HUES64 (cell line): ENCODE measurements at regions not wholly inside any gene's neighbourhood (a gene's known extent, or its start where the extent isn't known, plus 50 kb on each side); places are given as distances from the start of the nearest gene placed in this dataset.
"Not testable (repeated sequence)": the region's sequence is repeated elsewhere in the genome, so short reads cannot be mapped to it uniquely, and the experiment has no call there.

Source experiments
- H3K27ac ChIP-seq: 2 replicates; pipeline ENCODE4 v1.7.0; 2013; ENCODE audit warnings: low read depth, low read length, inconsistent platforms
- H3K27me3 ChIP-seq: 2 replicates; pipeline ENCODE4 v1.6.1; 2013; ENCODE audit warnings: mild to moderate bottlenecking, low read length; ENCODE audit not compliant: insufficient read depth
- H3K36me3 ChIP-seq: 2 replicates; pipeline ENCODE4 v1.6.1; 2013; ENCODE audit warnings: mild to moderate bottlenecking, low read length; ENCODE audit not compliant: insufficient read depth
- H3K4me1 ChIP-seq: 2 replicates; pipeline ENCODE4 v1.6.1; 2013; ENCODE audit warnings: mild to moderate bottlenecking, low read length, moderate library complexity; ENCODE audit not compliant: insufficient read depth
- H3K4me3 ChIP-seq: 2 replicates; pipeline ENCODE4 v1.5.1; 2013; ENCODE audit warnings: mild to moderate bottlenecking, low read length, moderate library complexity
- H3K9ac ChIP-seq: 2 replicates; pipeline ENCODE4 v1.6.1; 2013; ENCODE audit warnings: mild to moderate bottlenecking, low read depth, low read length
- H3K9me3 ChIP-seq: 2 replicates; pipeline ENCODE4 v1.6.1; 2013; ENCODE audit warnings: low read depth, low read length; ENCODE audit not compliant: insufficient read depth
- WGBS: fragments of 150-250, 120-280 bp; methylation state at CpG from one replicate; pipeline ENCODE4 v1.1.7; 2013; ENCODE audit warnings: missing lambda C conversion rate; 5-methylcytosine and 5-hydroxymethylcytosine counted together

GRCh38 chr5:154702477-154702876 lies 52.7 kb upstream of the LARP1 start:
- Histone ChIP-seq H3K4me3 (no peak overlapping the region), H3K27ac (no peak overlapping the region), H3K4me1 (peaks cover 18% of the 10 kb centered on the region), H3K36me3 (no peaks in the 10 kb centered on the region), H3K9me3 (no peaks in the 10 kb centered on the region), H3K27me3 (no peaks in the 10 kb centered on the region), H3K9ac (no peak overlapping the region)
- WGBS, result 93% methylated on average over 5 of the region's 5 CpGs

GRCh38 chr5:154701725-154702124 lies 53.5 kb upstream of the LARP1 start:
- H3K27me3 ChIP-seq, H3K9ac ChIP-seq, H3K9me3 ChIP-seq, H3K36me3 ChIP-seq, H3K4me3 ChIP-seq, H3K27ac ChIP-seq: not testable (repeated sequence)
- WGBS, result 85% methylated on average over 4 of the region's 4 CpGs
- peaks cover 24% of the 10 kb centered on the region for H3K4me1 ChIP-seq

GRCh38 chr5:154701181-154701580 lies 54.0 kb upstream of the LARP1 start:
- H3K9ac ChIP-seq, result no peak overlapping the region
- no peak overlapping the region for H3K4me3 ChIP-seq
- no peaks in the 10 kb centered on the region for H3K36me3 ChIP-seq
- WGBS, result 48% methylated on average over 3 of the region's 3 CpGs
- no peaks in the 10 kb centered on the region for H3K27me3 ChIP-seq
- peaks cover 30% of the 10 kb centered on the region for H3K4me1 ChIP-seq
- H3K27ac ChIP-seq, result no peak overlapping the region
- no peaks in the 10 kb centered on the region for H3K9me3 ChIP-seq

GRCh38 chr5:154700289-154700928 lies 54.8 kb upstream of the LARP1 start:
- H3K4me1 ChIP-seq, result peaks cover 31% of the 10 kb centered on the region
- not testable (repeated sequence) for H3K9ac ChIP-seq, H3K9me3 ChIP-seq, H3K27me3 ChIP-seq, H3K36me3 ChIP-seq, H3K4me3 ChIP-seq, H3K27ac ChIP-seq
- WGBS, result 94% methylated on average over 10 of the region's 10 CpGs

- Histone ChIP-seq H3K9me3 (no peaks in the 10 kb centered on the region), H3K27me3 (no peaks in the 10 kb centered on the region), H3K4me3 (no peak overlapping the region), H3K4me1 (peaks cover 31% of the 10 kb centered on the region), H3K9ac (no peak overlapping the region), H3K27ac (no peak overlapping the region), H3K36me3 (no peaks in the 10 kb centered on the region)
- WGBS, result 90% methylated on average over 6 of the region's 6 CpGs
Observed at GRCh38 chr5:154698763-154699162, 56.4 kb upstream of the LARP1 start.

- Histone ChIP-seq H3K27me3 (no peaks in the 10 kb centered on the region), H3K4me3 (no peak overlapping the region), H3K9me3 (no peaks in the 10 kb centered on the region), H3K27ac (peak overlapping the region; percentile 73; the same call in 1 of the 2 replicates), H3K36me3 (no peaks in the 10 kb centered on the region), H3K9ac (no peak overlapping the region), H3K4me1 (peaks cover 34% of the 10 kb centered on the region)
- WGBS, result 69% methylated on average over 5 of the region's 5 CpGs
Observed at GRCh38 chr5:154697371-154697770, 57.8 kb upstream of the LARP1 start.

GRCh38 chr5:154696891-154697290 lies 58.3 kb upstream of the LARP1 start:
- Histone ChIP-seq H3K4me3 (no peak overlapping the region), H3K9me3 (no peaks in the 10 kb centered on the region), H3K27ac (peak overlapping the region; percentile 73; the same call in 1 of the 2 replicates), H3K4me1 (peaks cover 34% of the 10 kb centered on the region), H3K9ac (peak overlapping the region; percentile 4; the same call in 1 of the 2 replicates), H3K36me3 (no peaks in the 10 kb centered on the region), H3K27me3 (no peaks in the 10 kb centered on the region)
- 9% methylated on average over 3 of the region's 3 CpGs for WGBS

- Histone ChIP-seq H3K36me3 (no peaks in the 10 kb centered on the region), H3K9ac (no peak overlapping the region), H3K4me1 (peaks cover 31% of the 10 kb centered on the region), H3K27me3 (no peaks in the 10 kb centered on the region), H3K4me3 (no peak overlapping the region), H3K9me3 (no peaks in the 10 kb centered on the region), H3K27ac (no peak overlapping the region)
- WGBS, result 98% methylated on average over 3 of the region's 3 CpGs
Observed at GRCh38 chr5:154694159-154694558, 61.0 kb upstream of the LARP1 start.

- H3K9ac ChIP-seq, result no peak overlapping the region
- H3K4me1 ChIP-seq, result peaks cover 4% of the 10 kb centered on the region; the same call in 1 of the 2 replicates
- H3K4me3 ChIP-seq, result no peak overlapping the region
- H3K27ac ChIP-seq, result no peak overlapping the region
- no peaks in the 10 kb centered on the region for H3K27me3 ChIP-seq
- WGBS, result 92% methylated on average over 28 of the region's 28 CpGs
- no peaks in the 10 kb centered on the region for H3K36me3 ChIP-seq
- peaks cover 13% of the 10 kb centered on the region; the same call in 1 of the 2 replicates for H3K9me3 ChIP-seq
Observed at GRCh38 chr5:154690488-154690887, 64.7 kb upstream of the LARP1 start.

GRCh38 chr5:154686490-154686889 lies 68.7 kb upstream of the LARP1 start:
- WGBS, result 100% methylated on average over 4 of the region's 4 CpGs

GRCh38 chr5:154683101-154683880 lies 71.9 kb upstream of the LARP1 start:
- Histone ChIP-seq H3K9me3 (peaks cover 13% of the 10 kb centered on the region; the same call in 1 of the 2 replicates), H3K27me3 (no peaks in the 10 kb centered on the region), H3K9ac (peak overlapping the region; percentile 81), H3K27ac (peak overlapping the region; percentile 94), H3K4me3 (peak overlapping the region; percentile 60), H3K36me3 (no peaks in the 10 kb centered on the region), H3K4me1 (peaks cover 8% of the 10 kb centered on the region)
- WGBS, result 16% methylated on average over 15 of the region's 16 CpGs

More at GRCh38 chr5:154686490-154686889, 68.7 kb upstream of the LARP1 start:
- peaks cover 13% of the 10 kb centered on the region; the same call in 1 of the 2 replicates for H3K9me3 ChIP-seq
- no peaks in the 10 kb centered on the region for H3K36me3 ChIP-seq
- peaks cover 8% of the 10 kb centered on the region for H3K4me1 ChIP-seq
- H3K9ac ChIP-seq, result no peak overlapping the region
- no peaks in the 10 kb centered on the region for H3K27me3 ChIP-seq
- H3K4me3 ChIP-seq, result no peak overlapping the region
- H3K27ac ChIP-seq, result no peak overlapping the region
